ENCODE measurements at regions not wholly inside any gene's neighbourhood (a gene's known extent, or its start where the extent isn't known, plus 50 kb on each side); places are given as distances from the start of the nearest gene placed in this dataset.

DNA sequence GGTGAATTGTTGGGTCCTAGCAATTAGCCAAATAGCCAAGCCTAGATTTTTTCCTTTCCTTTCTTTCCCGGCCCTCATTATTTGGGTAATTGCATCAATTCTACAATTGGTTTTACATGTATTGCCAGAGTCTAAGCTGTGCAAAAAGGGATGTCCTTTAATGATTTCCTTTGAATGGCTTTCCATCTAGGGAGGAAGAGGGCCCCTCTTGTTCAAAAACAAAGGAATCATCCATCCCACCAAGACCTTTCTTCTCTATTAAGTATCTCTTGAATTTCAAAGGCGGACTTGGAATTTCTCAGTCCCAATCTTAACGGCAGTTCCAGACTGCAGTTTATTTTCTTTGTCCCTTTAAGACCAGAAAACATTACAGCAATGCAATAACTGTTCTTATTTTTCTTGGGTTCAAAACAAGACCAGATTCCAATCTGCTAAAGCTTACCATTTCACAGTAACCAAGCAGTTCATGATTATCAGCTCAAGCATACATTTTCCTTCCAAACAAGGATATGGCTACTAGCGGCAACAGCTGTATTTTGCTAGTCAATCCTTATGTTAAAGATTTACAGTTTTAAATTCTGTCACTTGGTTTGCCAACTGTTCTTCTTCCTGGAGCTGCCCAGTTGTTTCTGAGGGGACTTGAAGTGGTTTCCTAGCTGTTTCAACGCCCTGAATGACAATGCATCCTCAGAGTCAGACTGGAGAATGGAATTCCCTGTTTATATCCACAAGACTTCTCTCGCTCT lies 91.4 kb upstream of the LRIG1 start:
- no peak for DNase-seq (ENCODE audit: extremely low read depth, low read depth, low spot score)

DNA sequence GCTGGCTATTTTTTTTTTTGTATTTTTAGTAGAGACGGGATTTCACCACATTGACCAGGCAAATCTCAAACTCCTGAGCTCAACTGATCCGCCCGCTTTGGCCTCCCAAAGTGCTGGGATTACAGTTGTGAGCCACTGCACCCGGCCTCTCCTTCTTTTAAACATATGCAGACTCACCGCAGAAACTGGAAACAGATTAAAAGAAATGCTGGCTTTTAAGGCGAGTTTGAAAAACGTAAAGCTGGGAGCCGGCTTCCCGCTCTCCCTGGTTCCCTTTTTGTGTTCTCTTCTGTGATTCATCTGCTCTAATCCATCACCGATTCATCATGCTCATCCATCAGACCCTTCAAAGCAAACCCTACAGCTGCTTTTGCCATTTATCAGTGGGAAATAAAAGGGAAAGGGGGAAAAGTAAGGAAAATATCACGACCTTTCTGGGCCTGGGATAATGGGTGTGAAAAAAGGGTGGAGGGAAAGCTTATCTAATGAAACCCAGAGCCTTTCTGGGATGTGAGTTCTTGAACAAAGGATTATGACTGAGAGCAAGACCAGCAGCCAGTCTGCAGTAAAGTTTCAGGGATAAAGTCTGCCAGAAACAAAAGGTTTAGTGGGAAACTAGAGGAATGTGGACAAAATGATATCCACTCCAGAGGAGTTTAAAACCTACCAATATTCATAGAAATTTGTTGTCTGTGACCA lies 92.3 kb upstream of the LRIG1 start:
- no peak for DNase-seq (ENCODE audit: extremely low read depth, low read depth, low spot score)

DNA sequence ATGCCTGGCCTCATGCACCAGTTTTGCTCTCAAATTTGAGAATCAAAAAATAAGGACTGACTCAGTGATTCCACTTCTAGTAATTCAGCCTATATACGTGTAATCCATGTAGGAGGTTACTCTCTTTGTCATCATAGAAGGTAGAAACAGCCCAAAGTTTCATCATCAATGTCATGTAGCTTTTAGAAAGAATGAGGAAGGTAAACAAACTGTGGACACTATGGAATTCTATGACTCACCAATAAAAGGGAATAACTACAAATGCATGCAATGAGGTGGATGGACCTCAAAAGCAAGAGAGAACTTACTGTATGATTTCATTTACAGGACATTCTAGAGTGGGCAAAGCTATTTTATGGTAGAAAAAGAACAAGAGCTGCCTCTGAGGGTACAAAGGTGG lies 93.2 kb upstream of the LRIG1 start:
- DNase-seq (ENCODE audit: extremely low read depth, low read depth, low spot score), result no peak

- DNase-seq (ENCODE audit: extremely low read depth, low read depth, low spot score), result no peak
Measured at GRCh38 chr3:66597308-66597863, 96.6 kb upstream of the LRIG1 start.

DNA sequence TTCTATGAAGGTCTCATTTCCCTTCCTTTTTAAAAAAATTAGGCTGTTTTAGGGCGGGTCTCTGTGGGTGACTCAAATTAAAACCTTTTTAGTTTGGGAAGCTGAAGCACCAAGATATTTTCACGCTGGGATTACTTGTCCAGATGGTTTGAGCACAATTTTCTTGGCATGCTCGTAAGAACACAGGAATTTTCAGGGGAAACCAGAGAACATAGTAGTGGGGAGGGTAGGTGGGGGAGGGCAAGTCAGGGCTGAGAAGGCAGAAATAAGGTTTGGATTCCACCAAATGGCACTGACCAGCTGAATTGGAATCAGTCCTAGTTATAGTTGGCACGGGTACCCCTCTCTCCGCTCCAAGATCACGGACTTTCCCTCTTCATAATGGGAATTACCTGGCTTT lies 97.3 kb upstream of the LRIG1 start:
- DNase-seq (ENCODE audit: extremely low read depth, low read depth, low spot score), result no peak

DNA sequence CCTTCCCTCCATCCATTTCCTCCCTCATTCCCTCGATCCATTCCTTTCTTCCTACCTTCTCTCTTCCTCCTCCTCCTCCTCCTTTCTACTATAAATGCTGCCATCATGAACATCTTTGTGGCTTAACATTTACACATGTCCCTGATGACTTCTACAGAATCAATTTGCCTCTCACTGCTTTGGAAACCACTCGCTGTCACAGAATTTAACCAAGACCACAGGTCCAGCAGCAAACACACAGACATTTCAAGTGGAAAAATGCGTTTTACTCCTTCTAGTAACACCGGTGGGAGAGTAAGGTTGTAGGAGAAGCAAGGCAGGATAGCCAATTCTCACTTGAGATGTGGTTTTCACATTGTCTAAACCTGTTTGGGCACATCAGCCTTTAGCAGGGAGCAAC lies 101.4 kb upstream of the LRIG1 start:
- DNase-seq (ENCODE audit: extremely low read depth, low read depth, low spot score), result no peak

- no peak for DNase-seq (ENCODE audit: extremely low read depth, low read depth, low spot score)
Measured at GRCh38 chr3:66602691-66603090, 101.9 kb upstream of the LRIG1 start.

- no peak for DNase-seq (ENCODE audit: extremely low read depth, low read depth, low spot score)
Measured at GRCh38 chr3:66603151-66603611, 102.4 kb upstream of the LRIG1 start.

DNA sequence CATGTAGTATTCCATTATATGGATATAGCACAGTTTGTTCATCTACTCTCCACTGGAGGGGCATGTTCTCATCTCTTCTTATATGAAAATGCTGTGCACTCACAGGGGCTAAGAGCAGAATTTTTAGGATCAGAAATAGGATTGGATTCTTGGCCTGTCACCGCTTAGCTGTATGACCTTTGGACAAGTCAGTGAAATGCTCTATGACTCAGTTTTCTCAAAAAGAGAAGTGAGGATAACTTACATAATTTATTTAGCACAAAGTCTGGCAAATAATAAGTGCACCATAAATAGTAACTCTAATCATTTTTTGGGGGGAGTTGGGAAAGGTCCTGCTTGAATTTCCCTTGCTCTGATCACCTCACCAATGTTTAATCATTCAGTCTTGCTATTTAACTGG lies 103.7 kb upstream of the LRIG1 start:
- DNase-seq (ENCODE audit: extremely low read depth, low read depth, low spot score), result no peak

DNA sequence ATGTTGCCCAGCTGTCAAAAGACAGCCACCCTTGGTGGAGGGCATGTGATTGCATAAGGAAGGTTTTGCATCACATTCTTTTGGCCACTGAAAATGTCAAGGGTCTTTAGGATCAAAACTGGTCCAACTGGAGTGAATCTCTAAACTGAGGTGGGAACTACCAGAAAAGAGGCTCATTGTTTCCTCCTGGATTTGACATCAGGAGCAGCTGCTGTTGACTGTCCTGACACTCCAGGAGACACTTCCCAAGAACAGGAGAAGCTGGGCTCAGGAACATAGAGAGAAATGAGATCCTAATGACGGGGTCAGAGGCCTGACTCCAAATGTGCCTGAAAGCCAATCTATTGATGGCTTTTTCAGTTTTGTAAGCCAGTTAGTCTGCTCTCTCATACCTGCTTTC lies 105.3 kb upstream of the LRIG1 start:
- DNase-seq (ENCODE audit: extremely low read depth, low read depth, low spot score), result no peak

DNA sequence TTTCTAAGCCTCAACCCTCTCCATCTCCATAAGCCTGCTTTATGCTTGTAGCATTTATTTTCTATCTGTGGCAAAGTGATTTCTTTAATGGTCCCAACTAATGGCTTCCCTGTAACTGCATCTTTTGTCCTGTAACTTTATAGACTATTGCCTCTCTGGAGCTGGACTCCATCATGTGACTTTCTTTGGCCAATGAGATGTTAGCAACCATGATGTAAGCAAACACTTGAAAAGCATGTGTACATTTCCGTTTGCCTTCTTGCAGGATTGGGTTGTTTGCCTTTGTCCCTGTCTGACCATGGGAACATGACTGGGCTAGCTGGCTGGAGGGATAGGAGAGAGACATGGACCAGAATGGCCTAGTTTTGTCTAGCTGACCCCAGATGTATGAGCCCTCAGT lies 106.0 kb upstream of the LRIG1 start:
- DNase-seq (ENCODE audit: extremely low read depth, low read depth, low spot score), result no peak

GRCh38 chr3:66609660-66610561 lies 109.1 kb upstream of the LRIG1 start:
- DNase-seq (ENCODE audit: extremely low read depth, low read depth, low spot score), result no peak

GRCh38 chr3:66610562-66610909 lies 109.7 kb upstream of the LRIG1 start:
- no peak for DNase-seq (ENCODE audit: extremely low read depth, low read depth, low spot score)

GRCh38 chr3:66615643-66616301 lies 115.0 kb upstream of the LRIG1 start:
- DNase-seq (ENCODE audit: extremely low read depth, low read depth, low spot score), result no peak

GRCh38 chr3:66617351-66617750 lies 116.5 kb upstream of the LRIG1 start:
- DNase-seq (ENCODE audit: extremely low read depth, low read depth, low spot score), result no peak

- no peak for DNase-seq (ENCODE audit: extremely low read depth, low read depth, low spot score)
Measured at GRCh38 chr3:66618066-66618465, 117.2 kb upstream of the LRIG1 start.

GRCh38 chr3:66620296-66620695 lies 119.5 kb upstream of the LRIG1 start:
- no peak for DNase-seq (ENCODE audit: extremely low read depth, low read depth, low spot score)

- DNase-seq (ENCODE audit: extremely low read depth, low read depth, low spot score), result no peak
Measured at GRCh38 chr3:66622756-66623457, 122.1 kb upstream of the LRIG1 start.

GRCh38 chr3:66625505-66626216 lies 124.8 kb upstream of the LRIG1 start:
- no peak for DNase-seq (ENCODE audit: extremely low read depth, low read depth, low spot score)

All from glomerular endothelial cell (primary cell).